Esophagus muscularis mucosa (tissue), 4 donors: ENCODE measurements at regions not wholly inside any gene's neighbourhood (a gene's known extent, or its start where the extent isn't known, plus 50 kb on each side); places are given as distances from the start of the nearest gene placed in this dataset.

Source experiments
- DNase-seq: peaks from one replicate; pipeline ENCODE4 v3.0.0-alpha.2; 2017; ENCODE audit errors: extremely low spot score
- H3K27ac ChIP-seq, 4 donors: fragments of 200-600 bp; sonication (generic); replicated peaks in 1 of 4; 1 replicate in 3 of 4; 2 replicates in 1 of 4; pipeline ENCODE4 v1.5.1; 2016 to 2019; ENCODE audit warnings: mild to moderate bottlenecking in 1 of 4
- H3K27me3 ChIP-seq, 4 donors: fragments of 200-600 bp; sonication (generic); one replicate each; pipeline versions ENCODE4 v1.5.1 to v1.6.0; 2016 to 2019
- H3K36me3 ChIP-seq, 4 donors: fragments of 200-600 bp; sonication (generic); one replicate each; pipeline ENCODE4 v1.5.1; 2016 to 2019
- H3K4me1 ChIP-seq, 4 donors: fragments of 200-600 bp; sonication (generic); one replicate each; pipeline ENCODE4 v1.5.1; 2016 to 2019
- H3K4me3 ChIP-seq, 4 donors: fragments of 200-600 bp; sonication (generic); 1 replicate in 2 of 4; 2 replicates in 2 of 4; pipeline ENCODE4 v1.5.1; 2016 to 2019; ENCODE audit warnings: mild to moderate bottlenecking in 4 of 4, moderate library complexity in 1 of 4
- H3K9me3 ChIP-seq, 4 donors: fragments of 200-600 bp; sonication (generic); 1 replicate in 3 of 4; 2 replicates in 1 of 4; pipeline ENCODE4 v1.5.1; 2016 to 2019
- EP300 ChIP-seq: sonication (generic); formaldehyde crosslinking; IDR thresholded peaks from one replicate; pipeline ENCODE4 v1.6.1; 2017; ENCODE audit warnings: antibody characterized with exemption
- POLR2A ChIP-seq: fragments of 450-650 bp; IDR thresholded peaks from one replicate; pipeline ENCODE4 v1.6.1; 2017; ENCODE audit warnings: antibody characterized with exemption, moderate library complexity, mild to moderate bottlenecking, low read depth
- POLR2AphosphoS5 ChIP-seq, 2 donors: sonication (generic); formaldehyde crosslinking; IDR thresholded peaks; one replicate each; pipeline ENCODE4 v1.6.1; 2017; ENCODE audit warnings: antibody characterized with exemption in 2 of 2
- WGBS: methylation state at CpG from one replicate; pipeline ENCODE4 v1.1.5; 2018; 5-methylcytosine and 5-hydroxymethylcytosine counted together
- intact Hi-C: fragments of 100-400 bp; cut with DNase I; formaldehyde crosslinking; loops from one replicate; pipeline ENCODE4 v1.15.1; 2023
- TF ChIP-seq, protein P1 (sequence below), 3 experiments: fragments of 200-600 bp in 2 of 3; fragments of 450-650 bp in 1 of 3; sonication (generic) in 2 of 3; IDR thresholded peaks; one replicate each; pipeline ENCODE4 v1.5.1; 2017 to 2019; ENCODE audit warnings: antibody characterized with exemption in 3 of 3, mild to moderate bottlenecking in 2 of 3, moderate library complexity in 1 of 3

DNA sequence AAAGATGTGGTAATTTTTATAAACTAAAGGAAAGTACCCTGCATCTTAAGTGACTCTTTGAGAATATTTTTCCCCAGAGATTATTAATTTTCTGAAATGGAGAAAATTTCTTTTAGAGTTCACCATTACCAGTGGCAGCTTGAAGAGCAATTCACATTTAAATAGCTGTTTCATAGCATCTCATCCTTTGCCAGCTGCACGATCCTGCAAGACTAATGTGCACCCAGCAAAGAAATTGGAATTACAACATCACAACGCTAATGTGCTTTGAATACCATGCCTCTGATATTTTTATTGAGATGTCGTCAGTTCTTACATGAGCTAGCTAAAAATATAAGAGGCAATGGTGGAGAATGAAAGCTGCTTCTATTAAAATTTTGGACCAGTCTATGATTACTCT lies 423.5 kb downstream of the TAF11L14 start:
- Histone ChIP-seq H3K27ac (no peak overlapping the region), H3K36me3 (no peaks in the 10 kb centered on the region), H3K4me3 (no peak overlapping the region), H3K9me3 (no peaks in the 10 kb centered on the region), H3K27me3 (no peaks in the 10 kb centered on the region), H3K4me1 (no peaks in the 10 kb centered on the region)
- no peak for DNase-seq
- TF ChIP-seq, protein P1, sequence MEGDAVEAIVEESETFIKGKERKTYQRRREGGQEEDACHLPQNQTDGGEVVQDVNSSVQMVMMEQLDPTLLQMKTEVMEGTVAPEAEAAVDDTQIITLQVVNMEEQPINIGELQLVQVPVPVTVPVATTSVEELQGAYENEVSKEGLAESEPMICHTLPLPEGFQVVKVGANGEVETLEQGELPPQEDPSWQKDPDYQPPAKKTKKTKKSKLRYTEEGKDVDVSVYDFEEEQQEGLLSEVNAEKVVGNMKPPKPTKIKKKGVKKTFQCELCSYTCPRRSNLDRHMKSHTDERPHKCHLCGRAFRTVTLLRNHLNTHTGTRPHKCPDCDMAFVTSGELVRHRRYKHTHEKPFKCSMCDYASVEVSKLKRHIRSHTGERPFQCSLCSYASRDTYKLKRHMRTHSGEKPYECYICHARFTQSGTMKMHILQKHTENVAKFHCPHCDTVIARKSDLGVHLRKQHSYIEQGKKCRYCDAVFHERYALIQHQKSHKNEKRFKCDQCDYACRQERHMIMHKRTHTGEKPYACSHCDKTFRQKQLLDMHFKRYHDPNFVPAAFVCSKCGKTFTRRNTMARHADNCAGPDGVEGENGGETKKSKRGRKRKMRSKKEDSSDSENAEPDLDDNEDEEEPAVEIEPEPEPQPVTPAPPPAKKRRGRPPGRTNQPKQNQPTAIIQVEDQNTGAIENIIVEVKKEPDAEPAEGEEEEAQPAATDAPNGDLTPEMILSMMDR (IDR thresholded peaks at IDR 0.05) = no peak
- intact Hi-C loops = no loop called here
- 80% methylated on average over 3 of the region's 3 CpGs for WGBS

DNA sequence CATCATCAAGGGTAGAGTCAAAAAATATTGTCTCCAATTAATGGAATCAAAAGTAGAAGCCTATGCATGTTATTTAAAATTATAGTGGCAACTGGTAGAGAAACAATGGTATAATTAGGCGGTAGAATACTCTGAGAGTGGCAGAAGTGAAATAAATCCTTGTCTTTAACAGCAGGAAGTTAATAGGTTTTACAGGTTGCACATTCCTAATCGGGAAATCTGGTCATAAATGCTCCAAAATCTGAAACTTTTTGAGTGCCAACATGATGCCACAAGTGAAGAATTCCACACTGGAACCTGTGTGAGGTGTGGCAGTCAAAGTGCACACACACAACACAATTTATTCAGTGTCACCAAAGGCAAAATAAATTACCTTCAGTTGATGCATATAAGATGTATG lies 433.4 kb downstream of the TAF11L14 start:
- 81% methylated on average over 2 of the region's 2 CpGs for WGBS
- intact Hi-C loops = no loop called here
- no peak for TF ChIP-seq POLR2AphosphoS5 (IDR thresholded peaks at IDR 0.05)
- no peak for TF ChIP-seq POLR2A
- TF ChIP-seq EP300 = no peak
- TF ChIP-seq, protein P1 (IDR thresholded peaks at IDR 0.05) = no peak

DNA sequence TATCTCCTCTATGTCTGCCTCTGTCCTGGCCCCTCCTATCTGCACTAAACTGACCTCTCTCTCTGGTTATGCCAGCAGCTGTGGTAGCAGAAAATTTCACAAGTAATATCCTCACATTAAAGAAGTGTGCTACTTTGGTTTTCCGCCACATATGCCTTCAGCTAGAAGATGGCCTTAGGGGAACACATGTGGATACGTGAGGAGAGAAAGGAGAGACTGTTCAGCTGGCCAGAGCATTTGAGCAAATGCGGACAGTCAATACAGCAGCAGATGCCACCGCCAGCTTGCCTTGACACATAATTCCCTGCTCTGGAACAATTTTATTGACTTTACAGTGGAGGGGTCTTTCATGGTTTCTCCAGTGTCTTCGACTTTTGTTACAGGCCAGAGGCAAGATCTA lies 434.6 kb downstream of the TAF11L14 start:
- 73% methylated on average over 5 of the region's 5 CpGs for WGBS
- no peak for DNase-seq
- TF ChIP-seq EP300 = no peak
- TF ChIP-seq, protein P1 (IDR thresholded peaks at IDR 0.05) = no peak
- no peak for TF ChIP-seq POLR2A
- TF ChIP-seq POLR2AphosphoS5 (IDR thresholded peaks at IDR 0.05) = no peak
- Histone ChIP-seq H3K27ac (no peak overlapping the region), H3K36me3 (no peaks in the 10 kb centered on the region), H3K9me3 (no peaks in the 10 kb centered on the region), H3K4me1 (no peaks in the 10 kb centered on the region), H3K27me3 (no peaks in the 10 kb centered on the region), H3K4me3 (no peak overlapping the region)
- intact Hi-C loops = no loop called here

More for the DNA sequence above, 433.4 kb downstream of the TAF11L14 start:
- no peaks in the 10 kb centered on the region for H3K36me3 ChIP-seq
- DNase-seq = no peak
- no peak overlapping the region for H3K4me3 ChIP-seq
- no peaks in the 10 kb centered on the region for H3K27me3 ChIP-seq
- H3K4me1 ChIP-seq = no peaks in the 10 kb centered on the region
- H3K9me3 ChIP-seq = no peaks in the 10 kb centered on the region
- no peak overlapping the region for H3K27ac ChIP-seq

DNA sequence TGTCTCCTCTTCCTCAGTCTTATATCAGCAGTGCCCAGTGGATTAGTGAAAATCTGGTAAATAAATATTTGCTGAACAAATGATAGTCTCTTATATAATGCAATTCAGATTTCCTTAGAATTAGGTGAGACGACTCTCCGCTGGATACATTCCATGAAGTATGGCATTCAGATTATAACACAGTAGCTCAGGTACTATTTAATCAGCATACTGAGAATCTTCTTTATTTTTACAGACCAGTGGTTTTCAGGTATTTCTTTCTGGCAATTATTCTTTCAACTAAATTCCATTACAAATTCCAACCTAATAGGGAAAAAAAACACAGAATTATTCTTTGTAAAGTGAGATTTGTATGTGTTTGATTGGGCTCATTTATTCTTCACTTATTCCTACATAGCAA lies 435.5 kb downstream of the TAF11L14 start:
- Histone ChIP-seq H3K36me3 (no peaks in the 10 kb centered on the region), H3K27me3 (no peaks in the 10 kb centered on the region), H3K27ac (no peak overlapping the region), H3K9me3 (no peaks in the 10 kb centered on the region), H3K4me3 (no peak overlapping the region), H3K4me1 (no peaks in the 10 kb centered on the region)
- TF ChIP-seq, protein P1 (IDR thresholded peaks at IDR 0.05) = no peak
- TF ChIP-seq EP300 (no peak), POLR2A (no peak), POLR2AphosphoS5 (IDR thresholded peaks at IDR 0.05) (no peak)
- intact Hi-C loops = no loop called here
- 89% methylated on average over 2 of the region's 2 CpGs for WGBS
- no peak for DNase-seq

DNA sequence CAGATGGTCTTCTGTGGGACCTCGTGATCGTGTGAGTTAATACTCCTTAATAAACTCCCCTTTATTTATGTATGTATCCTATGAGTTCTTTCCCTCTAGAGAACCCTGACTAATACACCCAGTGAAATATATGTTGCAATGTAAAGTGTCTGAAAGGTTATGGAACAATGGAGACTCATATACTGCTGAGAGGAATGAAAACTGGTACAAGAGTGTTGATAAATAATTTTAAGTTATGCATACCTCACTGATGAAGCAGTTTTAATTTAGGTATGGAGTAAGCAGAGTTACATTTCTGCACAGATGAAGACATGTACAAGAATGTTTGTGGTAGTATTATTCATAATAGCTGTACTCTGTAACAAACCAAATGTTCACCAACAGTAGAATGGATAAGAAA lies 438.3 kb downstream of the TAF11L14 start:
- no peaks in the 10 kb centered on the region for H3K9me3 ChIP-seq
- H3K27ac ChIP-seq = no peak overlapping the region
- intact Hi-C loops = no loop called here
- WGBS = 83% methylated on average over 2 of the region's 2 CpGs
- DNase-seq = no peak
- H3K36me3 ChIP-seq = no peaks in the 10 kb centered on the region
- TF ChIP-seq, protein P1 (IDR thresholded peaks at IDR 0.05) = no peak
- TF ChIP-seq EP300 = no peak
- TF ChIP-seq POLR2A = no peak
- TF ChIP-seq POLR2AphosphoS5 (IDR thresholded peaks at IDR 0.05) = no peak
- no peaks in the 10 kb centered on the region for H3K4me1 ChIP-seq
- no peak overlapping the region for H3K4me3 ChIP-seq
- H3K27me3 ChIP-seq = no peaks in the 10 kb centered on the region
